Gastroesophageal sphincter (tissue), 3 donors: ENCODE measurements at regions not wholly inside any gene's neighbourhood (a gene's known extent, or its start where the extent isn't known, plus 50 kb on each side); places are given as distances from the start of the nearest gene placed in this dataset.

Experiments used
- POLR2A ChIP-seq, 2 donors: fragments of 450-650 bp; IDR thresholded peaks; one replicate each; pipeline ENCODE4 v1.6.1; 2017; ENCODE audit warnings: antibody characterized with exemption in 2 of 2, mild to moderate bottlenecking in 2 of 2, moderate library complexity in 1 of 2
- POLR2AphosphoS5 ChIP-seq: sonication (generic); formaldehyde crosslinking; IDR thresholded peaks from one replicate; pipeline ENCODE4 v1.6.1; 2017; ENCODE audit warnings: antibody characterized with exemption
- TF ChIP-seq, protein P1 (sequence below), 4 experiments: fragments of 200-600 bp in 2 of 4; fragments of 450-650 bp in 2 of 4; sonication (generic) in 1 of 4; IDR thresholded peaks; one replicate each; pipeline ENCODE4 v1.5.1; 2017 to 2019; ENCODE audit warnings: antibody characterized with exemption in 4 of 4, mild to moderate bottlenecking in 2 of 4, moderate library complexity in 2 of 4

DNA sequence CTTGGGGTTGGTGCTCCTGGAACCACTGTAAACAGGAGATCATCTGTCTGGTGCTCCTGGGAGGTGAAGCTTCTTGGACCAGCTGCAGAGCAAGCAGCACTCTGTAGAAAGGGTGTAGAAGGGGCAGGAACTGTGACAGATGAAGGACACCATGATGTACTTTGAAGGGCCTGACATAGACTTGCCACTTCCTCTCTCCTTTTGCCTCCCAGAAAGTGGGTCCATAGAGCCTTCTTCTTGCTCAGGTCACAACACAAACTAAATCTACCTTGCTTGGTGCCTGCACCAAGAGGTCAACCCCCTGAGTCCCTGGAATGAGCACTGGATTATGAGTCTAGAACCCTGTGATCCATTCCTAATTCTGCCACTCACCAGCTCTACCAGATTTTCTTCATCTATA, 176.1 kb upstream of the HES1 start:
- TF ChIP-seq POLR2AphosphoS5 (no peak), POLR2A (IDR thresholded peaks at IDR 0.05) (no peak)
- TF ChIP-seq, protein P1, sequence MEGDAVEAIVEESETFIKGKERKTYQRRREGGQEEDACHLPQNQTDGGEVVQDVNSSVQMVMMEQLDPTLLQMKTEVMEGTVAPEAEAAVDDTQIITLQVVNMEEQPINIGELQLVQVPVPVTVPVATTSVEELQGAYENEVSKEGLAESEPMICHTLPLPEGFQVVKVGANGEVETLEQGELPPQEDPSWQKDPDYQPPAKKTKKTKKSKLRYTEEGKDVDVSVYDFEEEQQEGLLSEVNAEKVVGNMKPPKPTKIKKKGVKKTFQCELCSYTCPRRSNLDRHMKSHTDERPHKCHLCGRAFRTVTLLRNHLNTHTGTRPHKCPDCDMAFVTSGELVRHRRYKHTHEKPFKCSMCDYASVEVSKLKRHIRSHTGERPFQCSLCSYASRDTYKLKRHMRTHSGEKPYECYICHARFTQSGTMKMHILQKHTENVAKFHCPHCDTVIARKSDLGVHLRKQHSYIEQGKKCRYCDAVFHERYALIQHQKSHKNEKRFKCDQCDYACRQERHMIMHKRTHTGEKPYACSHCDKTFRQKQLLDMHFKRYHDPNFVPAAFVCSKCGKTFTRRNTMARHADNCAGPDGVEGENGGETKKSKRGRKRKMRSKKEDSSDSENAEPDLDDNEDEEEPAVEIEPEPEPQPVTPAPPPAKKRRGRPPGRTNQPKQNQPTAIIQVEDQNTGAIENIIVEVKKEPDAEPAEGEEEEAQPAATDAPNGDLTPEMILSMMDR (IDR thresholded peaks at IDR 0.05) = no peak
